IMR-90 (cell line): ENCODE measurements at regions not wholly inside any gene's neighbourhood (a gene's known extent, or its start where the extent isn't known, plus 50 kb on each side); places are given as distances from the start of the nearest gene placed in this dataset.

ENCODE experiments used
- ATAC-seq: fragments of 200-7000 bp; cut with Tn5 transposase; 2 replicates; pipeline ENCODE4 v1.9.1; 2020; ENCODE audit warnings: low read depth, mild to moderate bottlenecking, moderate library complexity
- BruUV-seq: library from RNA; stranded (reverse); fragments of 400-500 nt; replicated peaks from 2 replicates; lab custom pipeline; 2021; lab: Mats Ljungman, UMichigan
- CTCF ChIA-PET: fragments of 300-600 bp; formaldehyde crosslinking; extraction: SDS; loops from one replicate; lab custom pipeline; 2021; ENCODE audit warnings: antibody characterized with exemption; lab: Yijun Ruan, JAX
- POLR2A ChIA-PET: fragments of 300-600 bp; sonication (Branson Sonifier 250); formaldehyde crosslinking; loops from one replicate; lab custom pipeline; 2022; ENCODE audit warnings: antibody characterized with exemption; ENCODE audit not compliant: unreplicated experiment; lab: Charles Lee
- DNase-seq: peaks from one replicate; pipeline ENCODE4 v3.0.0; 2013
- H2AFZ ChIP-seq: replicated peaks from 2 replicates; pipeline ENCODE3; 2013; ENCODE audit warnings: low read length, mild to moderate bottlenecking; ENCODE audit not compliant: poor library complexity
- H2AK5ac ChIP-seq: 2 replicates; pipeline ENCODE4 v1.6.1; 2013; ENCODE audit warnings: low read depth, low read length, inconsistent platforms
- H2AK9ac ChIP-seq: replicated peaks from 2 replicates; pipeline ENCODE3; 2013; ENCODE audit warnings: mild to moderate bottlenecking, low read depth, low read length, moderate library complexity; ENCODE audit not compliant: poor library complexity
- H2BK120ac ChIP-seq: 2 replicates; pipeline ENCODE4 v1.6.1; 2013; ENCODE audit warnings: low read depth, low read length, inconsistent platforms
- H2BK15ac ChIP-seq: 3 replicates; pipeline ENCODE4 v1.6.1; 2013; ENCODE audit warnings: low read depth, low read length, inconsistent platforms
- H2BK20ac ChIP-seq: 2 replicates; pipeline ENCODE4 v1.6.1; 2013; ENCODE audit warnings: low read depth, mild to moderate bottlenecking, inconsistent platforms, low read length, moderate library complexity
- H2BK5ac ChIP-seq: 2 replicates; pipeline ENCODE4 v1.6.1; 2013; ENCODE audit warnings: mild to moderate bottlenecking, low read depth, low read length, inconsistent platforms; ENCODE audit not compliant: poor library complexity, severe bottlenecking
- H3K14ac ChIP-seq: replicated peaks from 2 replicates; pipeline ENCODE4 v1.6.1; 2013; ENCODE audit warnings: low read depth, low read length, inconsistent platforms
- H3K18ac ChIP-seq: 2 replicates; pipeline ENCODE4 v1.6.1; 2013; ENCODE audit warnings: low read depth, low read length, control low read depth
- H3K23ac ChIP-seq: 2 replicates; pipeline ENCODE4 v1.6.1; 2013; ENCODE audit warnings: low read depth, low read length, inconsistent platforms
- H3K27ac ChIP-seq: 2 replicates; pipeline ENCODE4 v1.5.1; 2013; ENCODE audit warnings: mild to moderate bottlenecking, control low read depth, low read length; ENCODE audit not compliant: insufficient read depth
- H3K27me3 ChIP-seq: 2 replicates; pipeline ENCODE4 v1.6.1; 2013; ENCODE audit warnings: low read length; ENCODE audit not compliant: control insufficient read depth, insufficient read depth
- H3K36me3 ChIP-seq: 2 replicates; pipeline ENCODE4 v1.6.1; 2013; ENCODE audit warnings: low read length, mixed read lengths; ENCODE audit not compliant: control insufficient read depth, insufficient read depth
- H3K4ac ChIP-seq: 2 replicates; pipeline ENCODE4 v1.6.1; 2013; ENCODE audit warnings: low read depth, low read length, inconsistent platforms
- H3K4me1 ChIP-seq: 2 replicates; pipeline ENCODE4 v1.6.1; 2013; ENCODE audit warnings: low read length, mixed read lengths; ENCODE audit not compliant: control insufficient read depth, insufficient read depth
- H3K4me2 ChIP-seq: 2 replicates; pipeline ENCODE4 v1.6.1; 2013; ENCODE audit warnings: low read depth, mild to moderate bottlenecking, control low read depth, low read length, moderate library complexity
- H3K4me3 ChIP-seq: 2 replicates; pipeline ENCODE4 v1.5.1; 2013; ENCODE audit warnings: low read depth, mild to moderate bottlenecking, control low read depth, low read length, moderate library complexity; ENCODE audit not compliant: insufficient read depth
- H3K56ac ChIP-seq: 2 replicates; pipeline ENCODE4 v1.6.1; 2013; ENCODE audit warnings: low read length, inconsistent platforms; ENCODE audit not compliant: insufficient read depth; ENCODE audit errors: extremely low read depth
- H3K79me1 ChIP-seq, 2 experiments: 2 replicates each; pipeline ENCODE4 v1.6.1; 2013; ENCODE audit warnings: low read length in 2 of 2, inconsistent platforms in 1 of 2, low read depth in 1 of 2
- H3K9ac ChIP-seq: 2 replicates; pipeline ENCODE4 v1.6.1; 2013; ENCODE audit warnings: low read depth, low read length, control low read depth
- H3K9me1 ChIP-seq: 2 replicates; pipeline ENCODE4 v1.6.1; 2013; ENCODE audit warnings: low read length, inconsistent platforms; ENCODE audit not compliant: insufficient read depth
- H3K9me3 ChIP-seq: 2 replicates; pipeline ENCODE4 v1.6.1; 2013; ENCODE audit warnings: low read length; ENCODE audit not compliant: control insufficient read depth, insufficient read depth
- H4K20me1 ChIP-seq: 2 replicates; pipeline ENCODE4 v1.6.1; 2013; ENCODE audit warnings: low read length, inconsistent platforms; ENCODE audit not compliant: insufficient read depth
- H4K5ac ChIP-seq: 2 replicates; pipeline ENCODE4 v1.6.1; 2013; ENCODE audit warnings: mild to moderate bottlenecking, low read depth, low read length, control low read depth
- H4K8ac ChIP-seq, 2 experiments: 2 replicates each; pipeline ENCODE4 v1.6.1; 2013; ENCODE audit warnings: low read depth in 2 of 2, low read length in 2 of 2, control low read depth in 1 of 2, inconsistent platforms in 1 of 2
- H4K91ac ChIP-seq: 2 replicates; pipeline ENCODE4 v1.6.1; 2013; ENCODE audit warnings: low read depth, low read length, inconsistent platforms; ENCODE audit not compliant: insufficient read depth
- CEBPB ChIP-seq: IDR thresholded peaks from 2 replicates; pipeline ENCODE4 v1.6.1; 2012; ENCODE audit warnings: low read depth, low read length, improper control_type of control experiment
- CTCF ChIP-seq: conservative IDR thresholded peaks from 2 replicates; pipeline ENCODE4 v1.5.1; 2012; ENCODE audit warnings: mild to moderate bottlenecking, low read depth, low read length, improper control_type of control experiment
- MAFK ChIP-seq: IDR thresholded peaks from 2 replicates; pipeline ENCODE4 v1.6.1; 2012; ENCODE audit warnings: low read depth, low read length, improper control_type of control experiment
- MAZ ChIP-seq: IDR thresholded peaks from 2 replicates; pipeline ENCODE4 v1.6.1; 2012; ENCODE audit warnings: low read depth, mild to moderate bottlenecking, low read length, improper control_type of control experiment, moderate library complexity, borderline replicate concordance
- MXI1 ChIP-seq: IDR thresholded peaks from 2 replicates; pipeline ENCODE4 v1.6.1; 2012; ENCODE audit warnings: low read depth, mild to moderate bottlenecking, low read length, moderate library complexity, borderline replicate concordance
- NFE2L2 ChIP-seq: fragments of 150-350 bp; IDR thresholded peaks from 2 replicates; pipeline ENCODE4 v1.6.1; 2016; ENCODE audit warnings: low read depth, mild to moderate bottlenecking, low read length
- POLR2A ChIP-seq: IDR thresholded peaks from 2 replicates; pipeline ENCODE4 v1.6.1; 2012; ENCODE audit warnings: mild to moderate bottlenecking, low read depth, low read length
- RAD21 ChIP-seq: IDR thresholded peaks from 2 replicates; pipeline ENCODE4 v1.6.1; 2012; ENCODE audit warnings: low read length, improper control_type of control experiment
- USF2 ChIP-seq: fragments of 150-350 bp; IDR thresholded peaks from 2 replicates; pipeline ENCODE4 v1.6.1; 2017; ENCODE audit warnings: mild to moderate bottlenecking, antibody characterized with exemption, low read length, low read depth
- dilution Hi-C: fragments of 300-500 bp; cut with HindIII; formaldehyde crosslinking; loops from one replicate; pipeline ENCODE4 v1.14.3; 2018; ENCODE audit warnings: low sequenced_read_pairs; ENCODE audit not compliant: unreplicated experiment
- in situ Hi-C: fragments of 300-500 bp; cut with MboI; formaldehyde crosslinking; loops from 3 replicates; pipeline ENCODE4 v1.14.3; 2019; ENCODE audit warnings: low sequenced_read_pairs, inconsistent platforms, mixed read lengths
- intact Hi-C: fragments of 100-400 bp; cut with micrococcal nuclease; formaldehyde crosslinking; loops from 2 replicates; pipeline ENCODE4 v1.10.0; 2022

GRCh38 chr4:147250062-147250461 is 230.8 kb upstream of the EDNRA start:
- no TSS peak for BruUV-seq
- Histone ChIP-seq H2BK15ac (no peak overlapping the region), H2AK9ac (no peak overlapping the region), H3K79me1 (no peaks in the 10 kb centered on the region), H3K4me2 (no peak overlapping the region), H3K4ac (no peak overlapping the region), H3K4me1 (no peaks in the 10 kb centered on the region), H3K18ac (no peak overlapping the region), H3K9me1 (no peaks in the 10 kb centered on the region), H4K20me1 (no peaks in the 10 kb centered on the region), H3K23ac (no peak overlapping the region), H2AK5ac (no peak overlapping the region), H2BK120ac (no peak overlapping the region), H3K4me3 (no peak overlapping the region), H4K8ac (no peak overlapping the region), H2AFZ (no peak overlapping the region), H4K91ac (no peak overlapping the region), H3K36me3 (no peaks in the 10 kb centered on the region), H3K9ac (no peak overlapping the region), H2BK20ac (no peak overlapping the region), H3K56ac (no peak overlapping the region), H4K5ac (no peak overlapping the region), H3K27me3 (no peaks in the 10 kb centered on the region), H3K9me3 (no peaks in the 10 kb centered on the region), H3K14ac (no peak overlapping the region), H2BK5ac (no peak overlapping the region), H3K27ac (no peak overlapping the region)
- intact Hi-C loops (no loop called here), in situ Hi-C loops (no loop called here), dilution Hi-C loops (no loop called here)
- TF ChIP-seq MAZ (no peak), MXI1 (no peak), POLR2A (no peak), USF2 (no peak), NFE2L2 (no peak), RAD21 (no peak), MAFK (no peak), CTCF (no peak), CEBPB (no peak)
- ATAC-seq = no peak
- DNase-seq = no peak
- ChIA-PET POLR2A (no interaction called here), CTCF (interaction anchor here (0.8 kb wide), 1 partner anchor 11 kb away, joined by 3 read pairs; no protein-coding TSS in a partner anchor)
